SK-N-SH treated with all-trans-retinoic acid at 6 μM for 48 hours (cell line): ENCODE measurements at regions not wholly inside any gene's neighbourhood (a gene's known extent, or its start where the extent isn't known, plus 50 kb on each side); places are given as distances from the start of the nearest gene placed in this dataset.

Experiments
- ATAC-seq: fragments of 200-7000 bp; cut with Tn5 transposase; 3 replicates; pipeline ENCODE4 v1.9.1; 2020; ENCODE audit warnings: mild to moderate bottlenecking, moderate library complexity
- ARNTL ChIP-seq: fragments of 450-650 bp; formaldehyde crosslinking; IDR thresholded peaks from 2 replicates; pipeline ENCODE4 v1.5.0; 2020; ENCODE audit warnings: low read depth, mild to moderate bottlenecking, moderate library complexity, borderline replicate concordance
- BACH2 ChIP-seq: fragments of 250-450 bp; sonication (Bioruptor Pico); IDR thresholded peaks from 2 replicates; pipeline ENCODE4 v1.9.0; 2021; ENCODE audit warnings: mild to moderate bottlenecking, borderline replicate concordance
- CREB5 ChIP-seq: fragments of 250-450 bp; sonication (Bioruptor Pico); IDR thresholded peaks from 2 replicates; pipeline ENCODE4 v1.5.1; 2020; ENCODE audit warnings: low read depth, mild to moderate bottlenecking, moderate library complexity
- CSDC2 ChIP-seq: fragments of 250-450 bp; sonication (Bioruptor Pico); IDR thresholded peaks from 2 replicates; pipeline ENCODE4 v1.5.0; 2020; ENCODE audit warnings: mild to moderate bottlenecking, moderate library complexity
- ESRRG ChIP-seq: fragments of 250-450 bp; sonication (Bioruptor Pico); IDR thresholded peaks from 2 replicates; pipeline ENCODE4 v1.6.1; 2021; ENCODE audit warnings: mild to moderate bottlenecking
- GLIS3 ChIP-seq: fragments of 250-450 bp; sonication (Bioruptor Pico); IDR thresholded peaks from 2 replicates; pipeline ENCODE4 v1.5.0; 2020; ENCODE audit warnings: mild to moderate bottlenecking, moderate library complexity
- ISL1 ChIP-seq: fragments of 250-450 bp; sonication (Bioruptor Pico); IDR thresholded peaks from 2 replicates; pipeline ENCODE4 v2.1.2; 2022; ENCODE audit warnings: mild to moderate bottlenecking, moderate library complexity
- OSR1 ChIP-seq: fragments of 250-450 bp; sonication (Bioruptor Pico); IDR thresholded peaks from 2 replicates; pipeline ENCODE4 v1.8.0; 2022; ENCODE audit warnings: moderate library complexity, mild to moderate bottlenecking, inconsistent platforms
- PATZ1 ChIP-seq: fragments of 250-450 bp; sonication (Bioruptor Pico); IDR thresholded peaks from 2 replicates; pipeline ENCODE4 v1.8.0; 2020; ENCODE audit warnings: mild to moderate bottlenecking, moderate library complexity, borderline replicate concordance
- POU6F1 ChIP-seq: fragments of 250-450 bp; sonication (Bioruptor Pico); IDR thresholded peaks from 2 replicates; pipeline ENCODE4 v1.8.0; 2021; ENCODE audit warnings: low read depth, mild to moderate bottlenecking, moderate library complexity, borderline replicate concordance
- PPARA ChIP-seq: fragments of 250-450 bp; sonication (Bioruptor Pico); IDR thresholded peaks from 2 replicates; pipeline ENCODE4 v1.5.0; 2020; ENCODE audit warnings: mild to moderate bottlenecking, borderline replicate concordance
- RARB ChIP-seq: fragments of 250-450 bp; sonication (Bioruptor Pico); IDR thresholded peaks from 2 replicates; pipeline ENCODE4 v1.8.0; 2021; ENCODE audit warnings: mild to moderate bottlenecking, moderate library complexity
- SNAI2 ChIP-seq: fragments of 250-450 bp; sonication (Bioruptor Pico); IDR thresholded peaks from 2 replicates; pipeline ENCODE4 v1.5.0; 2020; ENCODE audit warnings: mild to moderate bottlenecking, moderate library complexity
- TCF4 ChIP-seq: fragments of 250-450 bp; sonication (Bioruptor Pico); IDR thresholded peaks from 2 replicates; pipeline ENCODE4 v1.8.0; 2021; ENCODE audit warnings: mild to moderate bottlenecking, moderate library complexity, borderline replicate concordance
- TOX ChIP-seq: fragments of 250-450 bp; sonication (Bioruptor Pico); IDR thresholded peaks from 2 replicates; pipeline ENCODE4 v1.8.0; 2021; ENCODE audit warnings: mild to moderate bottlenecking, moderate library complexity, borderline replicate concordance
- TSHZ2 ChIP-seq: fragments of 250-450 bp; sonication (Bioruptor Pico); IDR thresholded peaks from 2 replicates; pipeline ENCODE4 v1.5.0; 2020; ENCODE audit warnings: mild to moderate bottlenecking, moderate library complexity
- ZFP3 ChIP-seq: fragments of 250-450 bp; sonication (Bioruptor Pico); IDR thresholded peaks from 2 replicates; pipeline ENCODE4 v1.5.0; 2020; ENCODE audit warnings: mild to moderate bottlenecking, moderate library complexity
- ZFP30 ChIP-seq: fragments of 450-650 bp; formaldehyde crosslinking; IDR thresholded peaks from 2 replicates; pipeline ENCODE4 v1.5.0; 2022; ENCODE audit warnings: mild to moderate bottlenecking, moderate library complexity
- ZNF565 ChIP-seq: fragments of 450-650 bp; formaldehyde crosslinking; conservative IDR thresholded peaks from 2 replicates; pipeline ENCODE4 v1.5.0; 2020; ENCODE audit warnings: low read depth, mild to moderate bottlenecking, moderate library complexity
- ZNF70 ChIP-seq: fragments of 450-650 bp; formaldehyde crosslinking; IDR thresholded peaks from 2 replicates; pipeline ENCODE4 v1.5.0; 2020; ENCODE audit warnings: mild to moderate bottlenecking, moderate library complexity
- ZNF8 ChIP-seq: fragments of 450-650 bp; formaldehyde crosslinking; IDR thresholded peaks from 2 replicates; pipeline ENCODE4 v1.5.0; 2020; ENCODE audit warnings: mild to moderate bottlenecking, moderate library complexity

- no peak for ATAC-seq
- TF ChIP-seq SNAI2 (CRISPR knock-in tag) (no peak), ISL1 (no peak), OSR1 (CRISPR knock-in tag) (no peak), ZNF8 (CRISPR knock-in tag) (no peak), ZFP30 (no peak), BACH2 (no peak), ESRRG (CRISPR knock-in tag) (no peak), ARNTL (no peak), POU6F1 (CRISPR knock-in tag) (no peak), PPARA (CRISPR knock-in tag) (no peak), ZFP3 (CRISPR knock-in tag) (no peak), GLIS3 (no peak), ZNF70 (CRISPR knock-in tag) (no peak), TOX (CRISPR knock-in tag) (no peak), TSHZ2 (CRISPR knock-in tag) (no peak)
- TF ChIP-seq, all 23 proteins: peak for 0
Observed at GRCh38 chr3:162094301-162094700, 597.7 kb downstream of the OTOL1 start.

- ATAC-seq = no peak
- TF ChIP-seq POU6F1 (CRISPR knock-in tag) (no peak), PPARA (CRISPR knock-in tag) (no peak), ZNF8 (CRISPR knock-in tag) (no peak), ZNF70 (CRISPR knock-in tag) (no peak), ARNTL (no peak), CREB5 (no peak), ZNF565 (CRISPR knock-in tag) (no peak), ZFP3 (CRISPR knock-in tag) (no peak), TOX (CRISPR knock-in tag) (no peak), ISL1 (no peak), OSR1 (CRISPR knock-in tag) (no peak), ZFP30 (no peak), TCF4 (CRISPR knock-in tag) (no peak), PATZ1 (CRISPR knock-in tag) (no peak), ESRRG (CRISPR knock-in tag) (no peak), SNAI2 (CRISPR knock-in tag) (no peak), CSDC2 (CRISPR knock-in tag) (no peak)
Observed at GRCh38 chr3:162096874-162097273, 600.3 kb downstream of the OTOL1 start.

GRCh38 chr3:162103808-162104207, 607.2 kb downstream of the OTOL1 start:
- ATAC-seq = no peak

More at GRCh38 chr3:162103808-162104207, 607.2 kb downstream of the OTOL1 start:
- no peak for TF ChIP-seq RARB (CRISPR knock-in tag)
- no peak for TF ChIP-seq CREB5
- no peak for TF ChIP-seq OSR1 (CRISPR knock-in tag)
- TF ChIP-seq ZFP3 (CRISPR knock-in tag) = no peak
- no peak for TF ChIP-seq PPARA (CRISPR knock-in tag)
- no peak for TF ChIP-seq POU6F1 (CRISPR knock-in tag)
- TF ChIP-seq BACH2 = no peak
